Hematopoietic multipotent progenitor cell treated with erythropoietin and hydrocortisone succinate and interleukin-3 and kit ligand, for 8 days (in vitro differentiated cells): ENCODE measurements at regions not wholly inside any gene's neighbourhood (a gene's known extent, or its start where the extent isn't known, plus 50 kb on each side); places are given as distances from the start of the nearest gene placed in this dataset.

Experiments
- DNase-seq: peaks from one replicate; pipeline ENCODE4 v3.0.0-alpha.2; 2015

DNA sequence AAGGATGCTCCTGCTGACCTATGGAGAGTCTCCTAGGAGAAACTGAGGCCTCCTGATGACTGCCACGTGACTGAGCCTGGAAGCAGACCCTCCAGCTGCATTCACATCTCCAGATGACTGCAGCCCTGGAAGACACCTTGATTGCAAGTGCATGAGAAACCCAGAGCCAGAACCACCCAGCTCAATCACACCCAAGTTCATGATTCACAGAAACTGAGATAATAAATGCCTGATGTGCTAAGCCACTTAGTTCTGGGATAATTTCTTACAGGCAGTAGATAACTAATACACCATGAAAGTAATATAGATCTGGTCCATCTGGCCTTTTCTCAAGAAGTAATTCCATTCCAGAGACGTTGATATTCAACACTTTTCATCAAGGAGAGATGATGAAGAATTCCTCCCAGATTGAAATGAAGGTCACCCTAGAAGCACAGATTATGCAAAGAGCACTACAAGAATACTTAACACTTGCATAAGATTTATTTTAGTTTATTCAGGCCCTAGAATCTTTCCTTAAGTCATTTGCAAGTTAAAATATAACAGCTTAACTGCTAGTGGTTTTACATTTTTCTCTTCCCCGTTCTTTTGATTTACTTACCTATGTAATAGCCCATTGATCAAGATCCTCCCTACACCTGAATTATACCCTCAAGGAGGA, 208.2 kb upstream of the INHBA start:
- no peak for DNase-seq

DNA sequence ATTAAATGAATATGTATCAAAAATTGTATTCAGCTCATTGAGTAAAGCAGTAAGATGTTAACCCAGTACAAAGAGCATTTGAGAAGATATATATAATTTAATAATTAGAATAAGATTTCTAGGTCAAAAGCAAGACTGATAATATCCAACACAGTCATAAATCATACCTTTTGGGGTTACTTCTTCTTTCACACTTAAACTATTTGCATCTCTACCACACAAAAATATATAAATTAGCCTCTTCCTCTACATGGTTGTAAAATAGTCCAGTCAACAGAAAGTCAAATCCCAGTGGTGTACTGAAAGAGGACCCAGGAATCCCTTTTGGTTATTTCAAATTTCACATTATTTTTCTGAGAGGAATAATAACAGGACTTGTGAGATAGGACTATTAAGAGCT, 204.6 kb upstream of the INHBA start:
- no peak for DNase-seq

- DNase-seq: no peak
These were observed 197.6 kb upstream of the INHBA start for GRCh38 chr7:41900532-41900931.

- no peak for DNase-seq
These were observed 197.0 kb upstream of the INHBA start for GRCh38 chr7:41899823-41900433.

DNA sequence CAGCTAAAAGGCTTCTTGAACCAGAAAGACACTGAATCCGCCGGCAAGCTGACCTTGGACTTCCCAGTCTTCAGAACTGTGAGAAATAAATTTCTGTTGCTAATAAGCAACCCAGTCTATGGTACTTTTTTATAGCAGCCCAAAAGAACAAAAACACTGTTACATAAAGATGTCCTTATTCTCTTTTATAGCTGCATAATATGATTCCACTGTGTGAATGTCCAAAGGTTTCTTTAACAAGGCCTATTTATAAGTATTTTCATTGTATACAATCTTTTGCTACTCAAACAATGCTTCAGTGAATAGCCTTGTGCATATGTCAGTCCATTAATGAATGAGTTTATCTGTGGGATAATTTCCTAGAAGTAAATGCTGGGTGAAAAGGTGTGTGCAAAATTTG, 190.8 kb upstream of the INHBA start:
- no peak for DNase-seq

- peak; percentile 4 for DNase-seq
These were observed 189.6 kb upstream of the INHBA start for GRCh38 chr7:41892356-41893100.

DNA sequence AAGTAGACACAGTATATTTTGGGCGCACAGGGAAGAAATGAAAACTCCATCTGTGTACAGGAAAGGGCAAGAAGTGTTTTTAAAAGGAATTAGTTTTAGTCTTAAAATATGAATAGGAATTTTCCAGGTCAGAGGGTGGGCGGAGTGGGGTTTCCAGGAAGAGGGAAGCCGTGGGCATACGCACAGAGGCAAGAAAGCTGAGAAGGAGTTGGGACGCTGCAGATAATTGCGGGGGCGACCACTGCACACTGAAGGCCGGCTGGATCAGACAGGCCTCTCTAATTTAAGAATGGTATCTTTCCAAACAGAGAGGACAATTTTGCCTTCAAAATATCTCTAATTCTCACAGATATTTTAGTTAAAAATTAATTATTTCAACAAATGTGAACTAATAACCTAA, 189.1 kb upstream of the INHBA start:
- no peak for DNase-seq

- no peak for DNase-seq
These were observed 187.9 kb upstream of the INHBA start for GRCh38 chr7:41890631-41891274.

DNA sequence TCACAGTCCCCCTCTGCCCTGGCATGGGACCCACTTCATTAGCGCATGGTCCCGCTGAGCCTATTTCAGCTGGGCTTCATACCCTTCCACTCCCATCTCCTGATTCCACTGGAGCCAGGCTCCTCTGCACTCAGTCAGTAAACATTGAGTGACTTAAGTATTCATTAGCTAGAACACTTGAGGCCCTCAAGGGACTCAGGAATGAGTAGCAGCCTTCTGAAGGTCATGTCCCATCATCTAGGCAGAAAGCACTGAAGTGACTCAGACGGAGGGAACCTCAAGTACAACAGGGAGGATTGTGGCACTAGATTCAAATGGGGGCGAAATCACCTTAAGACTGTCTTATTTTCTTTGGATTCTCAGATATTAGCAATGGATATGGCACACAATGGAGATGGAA, 186.6 kb upstream of the INHBA start:
- DNase-seq: no peak

DNA sequence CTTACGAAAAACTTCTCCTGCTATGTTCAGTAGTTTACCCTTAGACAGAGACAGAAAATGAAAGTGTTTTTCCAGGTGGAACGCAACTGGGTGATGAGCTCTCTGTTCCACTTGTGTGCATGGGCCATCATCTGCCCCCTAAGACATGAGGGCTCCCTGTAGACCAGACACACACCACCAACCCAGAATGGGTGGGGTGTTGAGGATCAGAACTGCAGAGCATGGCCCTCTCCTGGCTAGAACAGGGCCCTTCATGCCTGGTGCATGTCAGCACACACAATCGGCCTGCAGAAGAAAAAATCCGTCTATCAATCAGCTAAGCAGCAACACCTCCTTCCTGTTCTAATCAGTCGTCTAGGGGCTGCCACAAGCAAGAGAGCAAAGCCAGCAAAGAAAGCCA, 186.2 kb upstream of the INHBA start:
- no peak for DNase-seq

GRCh38 chr7:41887416-41887815, 184.5 kb upstream of the INHBA start:
- no peak for DNase-seq

- DNase-seq: no peak
These were observed 184.0 kb upstream of the INHBA start for GRCh38 chr7:41886901-41887311.

- DNase-seq: no peak
These were observed 183.5 kb upstream of the INHBA start for GRCh38 chr7:41886262-41886900.

DNA sequence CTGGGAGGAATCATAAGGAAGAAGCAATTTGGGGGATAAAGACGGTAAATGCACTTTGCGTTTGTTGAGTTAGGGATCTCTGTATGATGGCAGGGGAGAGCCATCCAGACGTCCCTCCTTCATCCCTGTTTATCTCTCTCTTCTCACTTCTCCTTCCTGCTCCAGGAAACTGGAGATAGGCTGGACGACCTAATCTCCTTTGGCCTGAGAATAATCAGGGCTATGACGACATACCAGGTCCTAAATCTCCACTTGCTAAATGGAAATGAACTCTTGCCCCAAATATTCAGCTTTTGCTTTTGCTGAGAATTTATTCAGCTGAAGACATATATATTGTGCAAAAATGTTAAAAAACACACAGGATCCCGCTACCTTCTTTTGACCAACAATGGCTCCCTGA, 182.9 kb upstream of the INHBA start:
- DNase-seq: no peak

DNA sequence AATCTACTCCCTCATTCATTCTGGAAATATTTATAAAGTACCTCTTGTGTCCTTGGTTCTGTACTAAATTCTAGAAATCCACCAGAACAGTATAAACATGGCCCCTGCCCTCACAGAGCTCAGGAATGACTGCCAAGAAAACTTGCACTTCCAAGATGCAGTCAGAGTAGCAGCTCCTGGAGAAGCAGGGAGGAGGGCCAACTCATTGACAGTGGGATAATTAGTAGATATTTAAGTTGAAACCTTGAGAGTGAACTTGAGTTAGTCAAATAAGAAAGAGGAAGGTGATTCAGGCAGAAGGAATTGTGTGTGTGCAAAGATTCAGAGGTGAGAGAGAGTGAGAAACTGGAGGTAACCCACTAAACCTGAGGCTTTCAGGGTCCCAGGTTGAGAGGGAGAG, 182.2 kb upstream of the INHBA start:
- no peak for DNase-seq

DNA sequence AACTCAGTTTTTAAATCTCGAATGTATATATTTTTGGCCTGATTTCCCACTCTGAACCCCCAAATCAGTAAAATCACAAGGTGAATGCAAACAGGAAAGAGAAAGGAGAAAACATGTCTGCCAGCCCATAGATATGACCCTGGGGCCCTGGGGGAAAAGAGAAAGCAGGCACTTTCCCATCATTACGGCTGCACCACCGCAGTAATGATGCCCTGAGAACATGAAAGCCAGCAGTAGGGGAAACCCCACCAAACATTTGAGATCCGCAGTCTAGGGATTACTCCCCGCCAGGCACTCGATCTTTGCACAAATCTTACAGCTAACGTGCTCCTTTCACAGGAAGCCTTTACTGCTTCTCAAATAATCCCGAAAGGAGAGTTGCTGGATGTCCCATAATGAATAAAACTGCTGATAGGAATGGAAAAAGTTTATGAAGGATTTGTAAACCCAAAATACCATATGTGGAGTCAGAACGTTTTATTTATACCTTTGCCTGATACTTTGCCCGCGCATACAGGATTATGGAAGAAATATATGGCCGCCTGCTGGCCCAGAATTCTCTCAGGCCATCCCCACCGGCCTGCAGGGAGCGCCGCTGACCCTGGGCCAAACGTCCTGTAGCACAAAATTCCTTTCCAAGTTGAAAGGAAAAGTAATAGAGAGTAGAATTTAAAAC, 180.0 kb upstream of the INHBA start:
- DNase-seq: no peak

GRCh38 chr7:41882256-41882655, 179.4 kb upstream of the INHBA start:
- DNase-seq: no peak

- DNase-seq: peak; percentile 60
These were observed 178.6 kb upstream of the INHBA start for GRCh38 chr7:41881331-41882130.

DNA sequence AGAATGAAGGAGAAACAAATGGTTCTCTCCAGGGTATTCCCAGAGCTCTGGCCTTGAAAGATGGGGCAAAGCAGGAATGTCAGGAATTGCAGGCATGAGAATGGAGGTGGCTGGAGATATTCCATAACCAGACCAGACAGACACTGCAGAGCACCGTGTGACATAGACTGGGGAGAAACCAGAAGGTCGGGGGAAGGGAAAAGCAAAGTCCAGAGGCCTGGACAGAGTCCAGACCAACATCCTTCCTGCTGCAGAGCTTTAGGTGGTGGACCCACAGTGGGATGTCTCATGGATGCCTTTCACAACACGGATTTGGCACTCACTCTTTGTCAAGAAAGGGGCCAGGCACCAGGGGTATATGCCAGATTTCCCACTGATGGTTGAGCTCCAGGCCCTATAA, 177.2 kb upstream of the INHBA start:
- DNase-seq: no peak

GRCh38 chr7:41879403-41879802, 176.5 kb upstream of the INHBA start:
- no peak for DNase-seq

DNA sequence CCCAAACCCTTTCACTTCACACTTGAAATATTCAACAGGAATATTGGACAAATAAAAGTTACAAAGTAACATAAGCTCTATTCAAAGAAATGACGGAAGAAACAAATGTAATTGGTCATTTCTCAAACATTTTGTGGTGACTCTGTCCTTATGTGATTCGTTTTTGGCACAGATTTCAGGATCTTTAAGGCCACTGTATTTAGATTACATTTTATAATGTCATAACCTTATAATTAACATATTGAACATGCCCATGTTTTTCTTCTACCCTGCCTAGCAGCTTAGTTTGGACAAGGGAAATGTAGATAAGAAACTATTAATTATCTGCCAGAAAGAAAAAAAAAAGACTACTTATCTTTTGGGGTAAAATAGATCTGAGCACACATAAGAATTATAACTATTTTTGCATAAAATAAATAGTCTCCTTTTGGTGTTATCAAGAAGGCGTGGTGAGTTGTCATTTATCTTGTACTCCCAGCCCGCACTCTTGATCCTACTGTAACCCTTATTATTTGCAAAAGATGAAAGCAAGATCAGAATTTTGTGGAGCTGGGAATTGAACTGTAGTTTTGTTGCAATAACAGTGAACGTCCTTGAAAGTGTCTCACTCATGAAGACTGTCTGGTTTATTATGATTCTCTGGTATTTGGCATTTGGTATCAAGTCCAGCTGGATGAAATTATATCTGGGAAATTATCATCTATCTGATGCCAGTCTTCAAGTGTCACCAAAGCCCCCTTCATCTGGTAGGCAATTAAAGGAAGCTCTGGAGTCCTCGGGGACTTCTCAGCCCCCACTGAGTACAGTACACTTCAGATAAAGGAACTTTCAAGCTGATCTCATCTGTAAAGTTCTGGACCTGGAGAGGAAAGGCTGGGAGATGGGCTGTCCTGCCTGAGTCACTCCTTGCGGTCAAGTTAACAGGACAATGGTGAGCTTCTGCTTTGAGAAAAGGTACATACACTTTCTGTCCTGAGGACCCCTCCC, 175.7 kb upstream of the INHBA start:
- no peak for DNase-seq
